ENCODE measurements at regions not wholly inside any gene's neighbourhood (a gene's known extent, or its start where the extent isn't known, plus 50 kb on each side); places are given as distances from the start of the nearest gene placed in this dataset.

DNA sequence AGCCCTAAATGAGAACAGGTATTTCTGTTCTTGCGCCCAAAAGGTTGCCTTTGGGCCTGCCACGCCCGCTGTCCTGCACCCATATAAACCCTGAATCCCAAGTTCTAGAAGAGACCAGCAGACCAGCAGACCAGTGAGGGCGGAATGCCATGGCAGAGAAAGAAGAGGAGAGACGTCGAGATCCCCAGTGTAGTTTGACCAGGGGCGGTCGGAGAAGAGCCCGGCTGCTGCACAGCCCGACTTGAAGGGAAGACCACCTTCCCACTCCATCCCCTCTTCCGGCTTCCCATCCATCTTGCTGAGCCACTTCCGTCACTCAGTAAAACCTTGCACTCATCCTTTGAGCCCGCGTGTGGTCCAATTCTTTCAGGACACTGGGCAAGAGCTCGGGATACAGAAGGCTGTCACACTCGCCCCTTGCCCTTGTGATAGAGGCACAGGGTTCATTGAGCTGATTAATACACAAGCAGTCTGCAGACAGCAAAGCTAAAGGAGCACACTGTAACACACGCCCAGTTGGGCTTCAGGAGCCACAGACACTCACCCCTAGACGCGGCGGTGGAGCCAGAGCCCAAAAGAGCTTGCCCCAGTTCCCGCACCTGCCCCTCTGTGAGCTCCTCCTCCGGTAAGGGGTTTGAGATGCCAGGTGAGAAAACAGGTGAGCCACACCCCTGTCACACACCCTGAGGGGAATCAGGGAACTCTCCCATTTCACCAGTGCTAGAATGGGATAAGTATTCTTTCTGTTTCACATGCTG, 230.8 kb downstream of the PCDH10 start:
- ATAC-seq (no peak), DNase-seq (no peak)
- Histone ChIP-seq H3K36me3 (no peaks in the 10 kb centered on the region), H3K27ac (no peak overlapping the region), H3K27me3 (no peaks in the 10 kb centered on the region), H3K9me3 (peaks cover 0 to 8% (median 0%) of the 10 kb centered on the region in 11 donors), H3K4me1 (no peaks in the 10 kb centered on the region), H3K4me3 (no peak overlapping the region)
- intact Hi-C loops (cut with DNase I): no loop called here
- 85 to 92% methylated on average over 22 of the region's 22 CpGs for WGBS, 2 donors
- TF ChIP-seq, protein P1, sequence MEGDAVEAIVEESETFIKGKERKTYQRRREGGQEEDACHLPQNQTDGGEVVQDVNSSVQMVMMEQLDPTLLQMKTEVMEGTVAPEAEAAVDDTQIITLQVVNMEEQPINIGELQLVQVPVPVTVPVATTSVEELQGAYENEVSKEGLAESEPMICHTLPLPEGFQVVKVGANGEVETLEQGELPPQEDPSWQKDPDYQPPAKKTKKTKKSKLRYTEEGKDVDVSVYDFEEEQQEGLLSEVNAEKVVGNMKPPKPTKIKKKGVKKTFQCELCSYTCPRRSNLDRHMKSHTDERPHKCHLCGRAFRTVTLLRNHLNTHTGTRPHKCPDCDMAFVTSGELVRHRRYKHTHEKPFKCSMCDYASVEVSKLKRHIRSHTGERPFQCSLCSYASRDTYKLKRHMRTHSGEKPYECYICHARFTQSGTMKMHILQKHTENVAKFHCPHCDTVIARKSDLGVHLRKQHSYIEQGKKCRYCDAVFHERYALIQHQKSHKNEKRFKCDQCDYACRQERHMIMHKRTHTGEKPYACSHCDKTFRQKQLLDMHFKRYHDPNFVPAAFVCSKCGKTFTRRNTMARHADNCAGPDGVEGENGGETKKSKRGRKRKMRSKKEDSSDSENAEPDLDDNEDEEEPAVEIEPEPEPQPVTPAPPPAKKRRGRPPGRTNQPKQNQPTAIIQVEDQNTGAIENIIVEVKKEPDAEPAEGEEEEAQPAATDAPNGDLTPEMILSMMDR (IDR thresholded peaks at IDR 0.05): no peak

DNA sequence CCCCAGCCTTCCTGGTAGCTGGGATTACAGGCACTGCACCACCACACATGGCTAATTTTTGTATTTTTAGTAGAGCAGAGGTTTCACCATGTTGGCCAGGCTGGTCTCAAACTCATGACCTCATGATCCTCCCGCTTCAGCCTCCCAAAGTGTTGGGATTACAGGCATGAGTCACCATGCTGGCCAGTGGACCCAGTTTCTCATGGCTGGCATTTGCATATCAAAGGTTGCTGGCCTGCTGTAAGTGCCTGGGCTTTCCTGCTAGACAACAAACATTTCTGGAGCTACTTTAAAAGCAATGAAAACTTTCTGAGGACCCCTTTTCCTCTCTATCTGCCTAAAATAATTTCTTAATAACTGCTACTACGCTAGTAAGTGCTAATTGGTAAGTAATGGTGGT, 228.2 kb downstream of the PCDH10 start:
- Histone ChIP-seq H3K4me1 (no peaks in the 10 kb centered on the region), H3K27me3 (no peaks in the 10 kb centered on the region), H3K36me3 (no peaks in the 10 kb centered on the region), H3K4me3 (no peak overlapping the region), H3K27ac (no peak overlapping the region), H3K9me3 (peaks cover 0 to 8% (median 0%) of the 10 kb centered on the region in 11 donors)
- no peak for DNase-seq
- TF ChIP-seq, protein P1 (IDR thresholded peaks at IDR 0.05): no peak
- intact Hi-C loops (cut with DNase I): no loop called here
- 79 to 88% methylated on average over 2 of the region's 2 CpGs for WGBS, 2 donors
- no peak for ATAC-seq

DNA sequence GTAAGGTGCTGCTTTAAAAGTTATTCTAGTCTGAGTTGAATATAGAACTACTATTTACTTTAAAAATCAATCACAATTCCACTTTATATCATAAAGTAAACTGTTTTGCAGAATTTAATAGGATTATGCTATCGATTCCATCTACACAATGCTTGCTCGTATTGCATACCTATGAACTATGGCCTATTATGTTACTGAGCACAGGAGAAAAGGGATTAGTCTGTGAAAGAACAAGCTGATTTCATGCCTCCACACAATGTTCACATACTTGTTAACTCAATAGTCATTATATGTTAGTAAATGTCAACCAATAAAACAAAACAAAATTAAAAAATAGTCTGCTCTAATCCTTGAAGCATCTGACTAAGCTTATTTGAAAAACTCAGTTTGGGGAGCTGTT, 223.6 kb downstream of the PCDH10 start:
- WGBS, 2 donors: 85 to 89% methylated on average over 2 of the region's 2 CpGs
- TF ChIP-seq, protein P1 (IDR thresholded peaks at IDR 0.05): no peak
- intact Hi-C loops (cut with DNase I): no loop called here

DNA sequence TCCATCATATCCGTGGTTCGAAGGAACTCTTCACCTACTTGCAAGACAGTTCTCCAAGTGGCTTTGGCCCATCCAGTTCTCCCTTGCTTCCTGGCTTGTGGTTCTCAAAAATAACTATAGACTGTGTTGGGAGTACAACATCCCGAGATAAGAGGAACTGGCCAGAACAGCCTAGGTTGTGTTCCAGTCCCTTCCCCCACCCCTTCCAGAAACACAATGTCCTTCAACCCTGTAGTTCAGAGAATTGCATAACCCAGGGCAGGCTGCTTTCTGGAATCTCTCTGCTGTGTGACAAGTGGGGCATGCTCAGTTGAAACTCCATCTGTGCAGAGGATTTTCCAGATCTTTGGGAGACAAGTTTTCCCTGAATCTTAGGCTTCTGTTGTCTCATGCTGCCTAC, 206.5 kb downstream of the PCDH10 start:
- DNase-seq (no peak), ATAC-seq (no peak)
- TF ChIP-seq, protein P1 (IDR thresholded peaks at IDR 0.05): no peak
- WGBS, 2 donors: 66 to 73% methylated on average over 3 of the region's 3 CpGs
- no peaks in the 10 kb centered on the region for H3K9me3 ChIP-seq
- H3K27ac ChIP-seq: no peak overlapping the region
- no peaks in the 10 kb centered on the region for H3K4me1 ChIP-seq
- intact Hi-C loops (cut with DNase I): no loop called here
- H3K27me3 ChIP-seq: no peaks in the 10 kb centered on the region
- no peak overlapping the region for H3K4me3 ChIP-seq
- no peaks in the 10 kb centered on the region for H3K36me3 ChIP-seq

More for the DNA sequence above, 223.6 kb downstream of the PCDH10 start:
- DNase-seq (no peak), ATAC-seq (no peak)
- Histone ChIP-seq H3K36me3 (no peaks in the 10 kb centered on the region), H3K27ac (no peak overlapping the region), H3K4me3 (no peak overlapping the region), H3K27me3 (no peaks in the 10 kb centered on the region), H3K9me3 (peaks cover 0 to 11% (median 0%) of the 10 kb centered on the region in 11 donors), H3K4me1 (no peaks in the 10 kb centered on the region)
